ENCODE measurements at regions not wholly inside any gene's neighbourhood (a gene's known extent, or its start where the extent isn't known, plus 50 kb on each side); places are given as distances from the start of the nearest gene placed in this dataset.
A peak's percentile ranks its signal among the peaks of the same experiment; 100 is the strongest.

DNA sequence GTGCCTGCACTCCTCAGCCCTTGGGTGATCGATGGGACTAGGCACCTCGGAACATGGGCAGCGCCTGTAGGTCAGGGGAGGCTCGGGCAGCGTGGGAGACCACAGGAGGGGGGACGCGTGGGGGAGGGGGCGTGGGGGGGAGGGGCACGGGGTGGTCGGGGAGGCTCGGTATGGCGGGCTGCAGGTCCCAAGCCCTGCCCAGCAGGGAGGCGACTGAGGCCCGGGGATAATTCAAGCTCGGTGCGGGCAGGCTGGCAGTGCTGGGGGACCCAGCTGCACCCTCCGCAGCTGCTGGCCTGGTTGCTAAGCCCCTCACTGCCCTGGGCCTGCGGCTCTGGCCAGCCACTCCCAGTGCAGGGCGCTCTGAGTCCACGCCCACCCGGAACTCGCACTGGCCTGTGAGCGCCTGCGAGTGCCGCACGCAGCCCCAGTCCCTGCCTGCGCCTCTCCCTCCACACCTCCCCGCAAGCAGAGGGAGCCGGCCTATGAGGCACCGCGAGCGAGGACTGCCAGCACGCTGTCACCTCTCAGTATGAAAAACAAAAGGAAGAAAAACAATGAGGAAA lies 1698.3 kb upstream of the RAG2 start:
- DNase-seq, result peak; percentile 47
- no peak overlapping the region for H3K4me3 ChIP-seq
- no peaks in the 10 kb centered on the region for H3K36me3 ChIP-seq
- H3K9me3 ChIP-seq, result peaks cover 0 to 31% (median 21%) of the 10 kb centered on the region in 8 donors
- H3K4me1 ChIP-seq, result no peaks in the 10 kb centered on the region
- WGBS, 5 donors, result 94 to 98% (median 95%) methylated on average over 23 to 33 of the region's 33 CpGs
- TF ChIP-seq POLR2A (IDR thresholded peaks at IDR 0.05) (no peak), POLR2AphosphoS5 (IDR thresholded peaks at IDR 0.05) (no peak)
- TF ChIP-seq, protein P1, sequence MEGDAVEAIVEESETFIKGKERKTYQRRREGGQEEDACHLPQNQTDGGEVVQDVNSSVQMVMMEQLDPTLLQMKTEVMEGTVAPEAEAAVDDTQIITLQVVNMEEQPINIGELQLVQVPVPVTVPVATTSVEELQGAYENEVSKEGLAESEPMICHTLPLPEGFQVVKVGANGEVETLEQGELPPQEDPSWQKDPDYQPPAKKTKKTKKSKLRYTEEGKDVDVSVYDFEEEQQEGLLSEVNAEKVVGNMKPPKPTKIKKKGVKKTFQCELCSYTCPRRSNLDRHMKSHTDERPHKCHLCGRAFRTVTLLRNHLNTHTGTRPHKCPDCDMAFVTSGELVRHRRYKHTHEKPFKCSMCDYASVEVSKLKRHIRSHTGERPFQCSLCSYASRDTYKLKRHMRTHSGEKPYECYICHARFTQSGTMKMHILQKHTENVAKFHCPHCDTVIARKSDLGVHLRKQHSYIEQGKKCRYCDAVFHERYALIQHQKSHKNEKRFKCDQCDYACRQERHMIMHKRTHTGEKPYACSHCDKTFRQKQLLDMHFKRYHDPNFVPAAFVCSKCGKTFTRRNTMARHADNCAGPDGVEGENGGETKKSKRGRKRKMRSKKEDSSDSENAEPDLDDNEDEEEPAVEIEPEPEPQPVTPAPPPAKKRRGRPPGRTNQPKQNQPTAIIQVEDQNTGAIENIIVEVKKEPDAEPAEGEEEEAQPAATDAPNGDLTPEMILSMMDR (IDR thresholded peaks at IDR 0.05 in 8 of 11, conservative IDR thresholded peaks at IDR 0.05 in 3 of 11), result no peak
- no peak overlapping the region for H3K27ac ChIP-seq
- intact Hi-C loops (cut with DNase I; ENCODE audit: low total_unique reads), result no loop called here
- H3K27me3 ChIP-seq (replicated peaks in 1 of 7), result no peaks in the 10 kb centered on the region

GRCh38 chr11:38282718-38283117 lies 1684.7 kb upstream of the RAG2 start:
- H3K36me3 ChIP-seq, result no peaks in the 10 kb centered on the region
- 80 to 87% (median 82%) methylated on average over 4 of the region's 4 CpGs for WGBS, 5 donors
- TF ChIP-seq, protein P1 (IDR thresholded peaks at IDR 0.05 in 8 of 11, conservative IDR thresholded peaks at IDR 0.05 in 3 of 11), result no peak
- TF ChIP-seq POLR2AphosphoS5 (IDR thresholded peaks at IDR 0.05) (no peak), POLR2A (IDR thresholded peaks at IDR 0.05) (no peak)
- H3K27ac ChIP-seq, result no peak overlapping the region
- peaks cover 0 to 15% (median 7%) of the 10 kb centered on the region in 8 donors for H3K9me3 ChIP-seq
- H3K4me1 ChIP-seq, result no peaks in the 10 kb centered on the region
- H3K27me3 ChIP-seq (replicated peaks in 1 of 7), result no peaks in the 10 kb centered on the region
- DNase-seq, result no peak
- no peak overlapping the region for H3K4me3 ChIP-seq
- intact Hi-C loops (cut with DNase I; ENCODE audit: low total_unique reads), result no loop called here

GRCh38 chr11:38278457-38279141 lies 1680.6 kb upstream of the RAG2 start:
- Histone ChIP-seq H3K4me3 (no peak overlapping the region), H3K36me3 (no peaks in the 10 kb centered on the region), H3K27me3 (replicated peaks in 1 of 7) (no peaks in the 10 kb centered on the region), H3K4me1 (no peaks in the 10 kb centered on the region), H3K27ac (no peak overlapping the region), H3K9me3 (peaks cover 0 to 18% (median 8%) of the 10 kb centered on the region in 8 donors)
- WGBS, 5 donors, result 93 to 96% (median 95%) methylated on average over 25 to 45 of the region's 45 CpGs
- TF ChIP-seq POLR2A (IDR thresholded peaks at IDR 0.05), result no peak
- TF ChIP-seq, protein P1 (IDR thresholded peaks at IDR 0.05 in 8 of 11, conservative IDR thresholded peaks at IDR 0.05 in 3 of 11), result no peak
- no peak for DNase-seq
- intact Hi-C loops (cut with DNase I; ENCODE audit: low total_unique reads), result no loop called here

- Histone ChIP-seq H3K4me1 (no peaks in the 10 kb centered on the region), H3K27ac (no peak overlapping the region), H3K4me3 (no peak overlapping the region), H3K36me3 (no peaks in the 10 kb centered on the region), H3K9me3 (peaks cover 0 to 36% (median 24%) of the 10 kb centered on the region in 8 donors), H3K27me3 (replicated peaks in 1 of 7) (no peaks in the 10 kb centered on the region)
- TF ChIP-seq POLR2A (IDR thresholded peaks at IDR 0.05) (no peak), POLR2AphosphoS5 (IDR thresholded peaks at IDR 0.05) (no peak)
- TF ChIP-seq, protein P1 (IDR thresholded peaks at IDR 0.05 in 8 of 11, conservative IDR thresholded peaks at IDR 0.05 in 3 of 11), result no peak
- DNase-seq, result no peak
- WGBS, 5 donors, result 73 to 93% (median 83%) methylated on average over 2 of the region's 2 CpGs
- intact Hi-C loops (cut with DNase I; ENCODE audit: low total_unique reads), result no loop called here
These were observed 1676.0 kb upstream of the RAG2 start for GRCh38 chr11:38274031-38274430.

All from spleen (tissue), 11 donors.